NCI-H524 treated with DMSO at 0.1 percent for 48 hours (cell line): ENCODE measurements at regions not wholly inside any gene's neighbourhood (a gene's known extent, or its start where the extent isn't known, plus 50 kb on each side); places are given as distances from the start of the nearest gene placed in this dataset.

ENCODE experiments used
- DNase-seq: peaks from one replicate; lab custom pipeline; 2025; lab: John Stamatoyannopoulos, UW

- DNase-seq = no peak
Observed at GRCh38 chr13:105135852-105136615, 1399.4 kb downstream of the EFNB2 start.

GRCh38 chr13:105127732-105128131 is 1407.7 kb downstream of the EFNB2 start:
- no peak for DNase-seq

- DNase-seq = no peak
Observed at GRCh38 chr13:105121221-105121620, 1414.2 kb downstream of the EFNB2 start.

GRCh38 chr13:105118426-105118985 is 1417.0 kb downstream of the EFNB2 start:
- DNase-seq = no peak

GRCh38 chr13:105116966-105117365 is 1418.5 kb downstream of the EFNB2 start:
- DNase-seq = no peak

GRCh38 chr13:105112561-105112960 is 1422.9 kb downstream of the EFNB2 start:
- DNase-seq = no peak

GRCh38 chr13:105107781-105108180 is 1427.7 kb downstream of the EFNB2 start:
- no peak for DNase-seq

- DNase-seq = no peak
Observed at GRCh38 chr13:105105471-105105870, 1430.0 kb downstream of the EFNB2 start.

GRCh38 chr13:105097521-105097920 is 1437.9 kb downstream of the EFNB2 start:
- no peak for DNase-seq

GRCh38 chr13:105089858-105090643 is 1445.4 kb downstream of the EFNB2 start:
- no peak for DNase-seq

GRCh38 chr13:105087945-105088344 is 1447.5 kb downstream of the EFNB2 start:
- DNase-seq = no peak

GRCh38 chr13:105084931-105085330 is 1450.5 kb downstream of the EFNB2 start:
- DNase-seq = no peak

GRCh38 chr13:105083992-105084391 is 1451.5 kb downstream of the EFNB2 start:
- DNase-seq = peak; percentile 87

GRCh38 chr13:105074755-105075154 is 1460.7 kb downstream of the EFNB2 start:
- DNase-seq = no peak

GRCh38 chr13:105073041-105073440 is 1462.4 kb downstream of the EFNB2 start:
- no peak for DNase-seq

- DNase-seq = no peak
Observed at GRCh38 chr13:105070452-105070851, 1465.0 kb downstream of the EFNB2 start.

- DNase-seq = no peak
Observed at GRCh38 chr13:105069106-105069505, 1466.4 kb downstream of the EFNB2 start.

GRCh38 chr13:105063676-105064075 is 1471.8 kb downstream of the EFNB2 start:
- no peak for DNase-seq

- no peak for DNase-seq
Observed at GRCh38 chr13:105059786-105060185, 1475.7 kb downstream of the EFNB2 start.

GRCh38 chr13:105058517-105058916 is 1476.9 kb downstream of the EFNB2 start:
- DNase-seq = no peak

GRCh38 chr13:105052711-105053110 is 1482.8 kb downstream of the EFNB2 start:
- DNase-seq = no peak

GRCh38 chr13:105050686-105051085 is 1484.8 kb downstream of the EFNB2 start:
- DNase-seq = no peak

GRCh38 chr13:105048677-105049076 is 1486.8 kb downstream of the EFNB2 start:
- peak; percentile 23 for DNase-seq
